Stomach (tissue), 4 donors: ENCODE measurements at regions not wholly inside any gene's neighbourhood (a gene's known extent, or its start where the extent isn't known, plus 50 kb on each side); places are given as distances from the start of the nearest gene placed in this dataset.

Experiments
- EP300 ChIP-seq: sonication (generic); formaldehyde crosslinking; IDR thresholded peaks from one replicate; pipeline ENCODE4 v1.6.1; 2017; ENCODE audit warnings: antibody characterized with exemption
- POLR2A ChIP-seq, 4 donors: fragments of 450-650 bp; IDR thresholded peaks; one replicate each; pipeline ENCODE4 v1.6.1; 2016; ENCODE audit warnings: antibody characterized with exemption in 4 of 4, control low read depth in 2 of 4, mild to moderate bottlenecking in 1 of 4, moderate library complexity in 1 of 4
- POLR2AphosphoS5 ChIP-seq, 3 donors: sonication (generic); formaldehyde crosslinking; IDR thresholded peaks; one replicate each; pipeline ENCODE4 v1.6.1; 2016; ENCODE audit warnings: antibody characterized with exemption in 3 of 3
- TF ChIP-seq, protein P1 (sequence below), 7 experiments: fragments of 450-650 bp in 4 of 7; fragments of 200-600 bp in 3 of 7; sonication (generic) in 3 of 7; IDR thresholded peaks; one replicate each; pipeline ENCODE4 v1.5.1; 2016 to 2019; ENCODE audit warnings: antibody characterized with exemption in 7 of 7, control low read depth in 2 of 7, mild to moderate bottlenecking in 1 of 7

DNA sequence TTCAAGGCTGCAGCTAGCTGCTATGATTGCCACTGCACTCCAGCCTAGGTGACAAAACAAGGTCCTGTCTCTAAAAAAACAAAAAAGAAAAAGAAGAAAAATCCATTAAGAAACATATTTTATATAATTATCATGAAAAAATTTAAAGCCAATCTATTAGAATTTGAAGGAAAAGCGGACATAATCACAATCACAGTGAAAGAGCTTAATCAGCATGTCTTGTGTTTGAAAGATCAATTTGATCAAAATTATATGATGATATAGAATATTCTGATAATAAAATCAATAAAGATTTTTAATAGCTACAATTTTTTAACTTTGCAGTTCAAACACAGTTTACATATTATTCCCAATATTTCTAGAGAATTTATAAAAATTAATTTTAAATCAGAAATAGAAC is 210.1 kb downstream of the MEX3B start:
- TF ChIP-seq, protein P1, sequence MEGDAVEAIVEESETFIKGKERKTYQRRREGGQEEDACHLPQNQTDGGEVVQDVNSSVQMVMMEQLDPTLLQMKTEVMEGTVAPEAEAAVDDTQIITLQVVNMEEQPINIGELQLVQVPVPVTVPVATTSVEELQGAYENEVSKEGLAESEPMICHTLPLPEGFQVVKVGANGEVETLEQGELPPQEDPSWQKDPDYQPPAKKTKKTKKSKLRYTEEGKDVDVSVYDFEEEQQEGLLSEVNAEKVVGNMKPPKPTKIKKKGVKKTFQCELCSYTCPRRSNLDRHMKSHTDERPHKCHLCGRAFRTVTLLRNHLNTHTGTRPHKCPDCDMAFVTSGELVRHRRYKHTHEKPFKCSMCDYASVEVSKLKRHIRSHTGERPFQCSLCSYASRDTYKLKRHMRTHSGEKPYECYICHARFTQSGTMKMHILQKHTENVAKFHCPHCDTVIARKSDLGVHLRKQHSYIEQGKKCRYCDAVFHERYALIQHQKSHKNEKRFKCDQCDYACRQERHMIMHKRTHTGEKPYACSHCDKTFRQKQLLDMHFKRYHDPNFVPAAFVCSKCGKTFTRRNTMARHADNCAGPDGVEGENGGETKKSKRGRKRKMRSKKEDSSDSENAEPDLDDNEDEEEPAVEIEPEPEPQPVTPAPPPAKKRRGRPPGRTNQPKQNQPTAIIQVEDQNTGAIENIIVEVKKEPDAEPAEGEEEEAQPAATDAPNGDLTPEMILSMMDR (IDR thresholded peaks at IDR 0.05): no peak
- TF ChIP-seq EP300 (no peak), POLR2AphosphoS5 (IDR thresholded peaks at IDR 0.05) (no peak), POLR2A (IDR thresholded peaks at IDR 0.05) (no peak)
